Middle frontal gyrus (tissue), 1 donor: ENCODE measurements at regions not wholly inside any gene's neighbourhood (a gene's known extent, or its start where the extent isn't known, plus 50 kb on each side); places are given as distances from the start of the nearest gene placed in this dataset.
"Not testable (repeated sequence)": the region's sequence is repeated elsewhere in the genome, so short reads cannot be mapped to it uniquely, and the experiment has no call there.

ENCODE experiments used
- DNase-seq: peaks from one replicate; pipeline ENCODE4 v3.0.0-alpha.2; 2015; ENCODE audit warnings: low spot score; ENCODE audit errors: extremely low spot score

DNA sequence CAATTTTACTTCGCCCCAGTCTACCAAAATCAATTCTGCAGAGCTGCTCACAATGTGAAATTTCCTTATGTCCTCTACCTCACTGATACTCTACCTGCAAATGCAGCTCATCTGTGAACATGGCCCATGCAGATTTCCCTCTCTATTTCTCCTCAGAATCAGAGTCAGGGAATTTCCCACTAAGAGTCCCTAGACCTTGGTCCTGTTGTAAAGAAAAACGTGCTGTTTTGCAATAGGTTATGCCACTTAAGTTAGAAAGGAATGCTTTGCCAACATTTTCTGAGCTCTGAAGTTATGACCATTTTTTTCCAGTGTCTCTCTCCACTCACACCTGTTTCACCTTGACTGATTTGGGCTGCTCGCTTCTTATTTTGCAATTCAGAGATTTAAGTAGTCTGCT is 524.0 kb downstream of the TTLL7 start:
- not testable (repeated sequence) for DNase-seq

DNA sequence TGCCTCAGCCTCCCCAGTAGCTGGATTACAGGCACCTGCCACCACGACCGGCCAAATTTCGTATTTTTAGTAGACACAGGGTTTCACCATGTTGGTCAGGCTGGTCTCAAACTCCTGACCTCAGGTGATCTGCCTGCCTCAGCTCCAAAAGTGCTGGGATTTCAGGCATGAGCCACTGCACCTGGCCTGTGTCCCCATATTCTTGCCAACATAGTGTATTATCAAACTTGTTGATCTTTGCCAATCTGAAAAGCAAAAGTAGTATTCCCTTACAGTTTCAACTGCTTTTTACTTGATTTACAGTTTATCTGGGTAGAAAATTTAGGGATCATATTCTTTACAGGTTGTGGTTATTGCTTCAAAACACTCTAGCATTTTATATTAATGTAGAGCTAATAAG is 524.9 kb downstream of the TTLL7 start:
- not testable (repeated sequence) for DNase-seq

DNA sequence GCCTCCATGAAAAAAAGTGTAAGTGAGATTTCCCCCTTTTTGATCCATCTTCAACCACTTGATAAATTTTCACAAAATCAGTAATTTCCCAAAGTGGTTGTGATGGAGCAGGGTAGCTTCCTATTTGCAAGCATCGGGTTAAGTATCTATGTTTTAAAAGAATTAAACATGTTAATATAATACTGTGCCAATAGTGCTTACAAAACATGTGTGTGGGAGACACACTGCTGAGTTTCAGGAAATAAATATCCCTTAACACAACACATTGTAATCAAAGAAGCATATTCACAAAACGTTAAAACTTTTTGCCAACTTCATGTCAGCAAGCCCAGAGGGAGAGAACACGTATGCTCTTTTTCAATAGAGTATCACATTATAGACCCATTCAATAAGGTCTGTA is 526.9 kb downstream of the TTLL7 start:
- not testable (repeated sequence) for DNase-seq

DNA sequence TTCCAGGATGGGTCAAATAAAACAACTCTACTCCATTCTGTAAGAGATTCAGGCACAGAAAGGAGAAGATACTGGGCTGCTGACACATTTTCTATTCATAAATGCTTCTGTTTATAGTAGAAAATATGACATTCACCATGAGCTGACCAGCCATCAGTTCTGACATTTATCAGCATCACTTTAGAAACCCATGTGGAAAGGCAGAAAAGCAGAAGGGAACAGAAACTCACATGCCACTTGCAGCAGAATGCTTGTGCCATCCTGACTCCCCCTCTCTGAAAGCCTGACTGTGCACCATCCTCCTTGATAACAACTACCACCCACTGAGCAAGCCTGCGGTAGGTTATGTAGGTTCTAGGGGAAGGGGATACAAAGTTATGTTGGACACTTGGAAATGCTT is 527.7 kb downstream of the TTLL7 start:
- DNase-seq, result not testable (repeated sequence)

DNA sequence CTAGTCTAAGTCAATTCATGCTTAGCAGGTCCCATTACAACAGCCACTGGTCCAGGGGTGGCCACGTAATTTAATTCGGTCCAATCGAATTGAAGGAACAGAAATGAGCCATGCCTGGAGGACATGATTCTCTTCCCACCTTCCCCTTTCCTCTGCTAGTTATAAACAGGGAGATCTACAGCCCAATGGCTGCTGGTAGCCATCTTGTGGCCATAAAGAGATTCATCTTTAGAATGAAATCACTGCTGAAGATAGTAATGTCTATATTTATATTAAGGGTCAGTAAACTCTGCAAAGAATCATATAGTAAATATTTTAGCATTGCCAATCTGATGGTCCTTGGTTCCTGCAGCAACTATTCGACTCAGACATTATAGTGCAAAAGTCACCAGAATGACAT is 530.6 kb downstream of the TTLL7 start:
- DNase-seq, result not testable (repeated sequence)

DNA sequence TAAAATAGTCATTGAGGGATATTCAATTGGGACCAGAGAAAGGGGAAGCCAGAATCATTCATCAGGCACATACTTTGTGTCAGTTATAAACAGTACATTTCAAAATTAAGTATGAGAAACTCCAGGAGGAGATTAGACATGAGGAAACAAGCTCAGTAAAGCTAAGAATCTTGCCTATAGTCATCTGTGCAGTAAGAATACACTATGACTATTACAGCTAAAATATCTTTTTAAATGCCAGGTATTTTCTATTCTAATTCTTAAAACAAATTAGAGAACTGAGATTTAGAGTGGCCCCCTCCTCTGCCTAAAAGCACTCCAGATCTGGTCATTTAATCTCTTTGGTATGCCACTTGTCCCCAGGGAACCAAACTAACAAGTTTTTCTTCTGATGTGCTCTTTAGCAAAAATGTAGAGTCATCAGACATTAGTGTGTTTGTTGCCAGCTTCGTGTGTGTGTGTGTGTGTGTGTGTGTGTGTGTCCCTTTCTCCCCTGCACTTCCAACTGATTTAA is 541.1 kb downstream of the TTLL7 start:
- not testable (repeated sequence) for DNase-seq

DNA sequence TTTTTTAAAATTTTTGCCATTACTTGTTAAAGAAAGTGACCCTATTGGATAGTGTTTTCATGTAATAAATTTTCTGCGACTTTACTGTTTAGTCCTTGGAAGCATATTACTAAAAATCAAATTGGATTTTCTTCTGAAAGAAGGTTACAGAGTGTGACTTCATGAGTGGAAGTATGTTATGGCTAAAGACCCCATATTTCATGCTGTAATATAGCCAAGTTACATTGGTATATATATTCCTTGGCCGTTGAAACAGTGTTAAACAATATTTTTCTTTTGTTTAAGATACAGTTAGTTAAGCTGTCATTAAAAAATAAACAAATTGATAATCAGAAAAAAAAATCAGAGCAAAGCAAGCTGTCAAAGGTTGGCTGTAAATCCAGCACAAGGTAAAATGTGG is 541.7 kb downstream of the TTLL7 start:
- not testable (repeated sequence) for DNase-seq

DNA sequence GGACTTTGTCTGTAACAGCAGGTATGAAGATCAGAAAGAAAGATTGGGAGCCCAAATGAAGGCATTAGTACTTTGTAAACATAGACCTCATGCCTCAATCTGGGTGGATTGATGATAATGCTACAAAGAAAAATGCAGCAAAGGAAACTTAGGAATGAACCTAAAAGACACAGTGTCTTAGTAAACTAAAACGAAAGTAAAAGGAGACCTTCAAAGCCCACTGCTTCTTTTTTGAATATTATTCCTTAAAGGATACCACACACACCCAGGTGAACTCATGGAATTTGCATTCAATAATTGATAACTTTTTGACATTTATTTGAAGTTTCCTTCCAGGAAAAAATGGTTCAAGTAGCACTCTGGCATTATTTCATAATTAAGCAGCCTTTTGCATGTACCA is 543.2 kb downstream of the TTLL7 start:
- DNase-seq, result not testable (repeated sequence)

DNA sequence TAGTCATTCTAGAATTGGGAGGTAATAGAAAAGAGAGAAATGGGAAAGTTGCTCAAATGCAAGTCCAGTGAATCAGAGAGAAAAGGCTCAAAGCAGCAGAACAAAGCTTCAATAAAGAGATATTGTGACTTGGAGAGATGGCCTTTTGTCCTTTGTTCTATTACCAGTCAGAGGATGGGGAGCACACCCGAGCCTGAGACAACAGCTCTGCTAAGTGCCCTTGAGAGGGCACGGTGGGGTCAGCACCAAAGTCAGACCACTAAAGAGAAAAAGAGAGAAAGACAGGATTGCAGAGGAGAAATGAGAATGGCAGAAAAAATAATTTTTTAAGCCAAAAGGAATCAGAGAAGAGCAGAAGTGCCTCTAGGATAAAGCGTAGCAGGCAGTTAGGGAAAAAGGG is 553.1 kb downstream of the TTLL7 start:
- not testable (repeated sequence) for DNase-seq

DNA sequence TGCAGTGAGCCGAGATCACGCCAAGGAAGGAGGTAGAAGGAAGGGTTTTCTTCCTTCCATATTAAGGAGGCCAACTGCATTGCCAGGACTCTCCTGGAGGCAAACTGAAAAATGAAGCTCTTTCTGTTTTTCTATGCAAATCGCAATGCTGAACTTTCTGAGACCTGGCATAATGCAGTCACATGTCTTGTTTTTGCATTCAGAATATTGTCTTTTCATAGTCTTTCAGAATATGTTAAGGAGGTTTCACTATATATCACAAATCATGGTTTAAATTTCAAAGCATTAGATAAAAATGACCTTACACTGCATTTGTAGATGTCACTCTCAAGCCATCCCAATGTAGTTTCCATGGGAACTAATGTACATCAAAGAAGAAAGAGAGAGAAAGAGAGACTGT is 556.5 kb downstream of the TTLL7 start:
- not testable (repeated sequence) for DNase-seq

DNA sequence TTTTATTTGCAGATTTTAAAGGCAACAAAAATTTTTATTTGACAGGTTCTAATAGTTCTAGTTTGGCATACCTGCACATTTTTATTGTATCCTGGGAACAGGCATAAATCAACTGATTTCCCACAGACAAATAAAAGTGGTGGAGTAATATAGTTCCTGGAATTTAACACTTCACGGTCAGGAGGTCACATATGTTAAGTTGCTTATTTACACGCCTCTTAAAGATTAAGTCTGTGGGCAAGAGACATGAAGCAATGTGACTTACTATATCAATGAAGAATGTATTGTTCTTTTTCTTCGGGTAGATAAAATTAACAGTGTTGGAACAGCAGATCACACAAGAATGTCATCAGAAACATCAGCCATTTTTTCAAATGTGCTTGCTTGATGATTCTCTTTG is 558.3 kb downstream of the TTLL7 start:
- not testable (repeated sequence) for DNase-seq

DNA sequence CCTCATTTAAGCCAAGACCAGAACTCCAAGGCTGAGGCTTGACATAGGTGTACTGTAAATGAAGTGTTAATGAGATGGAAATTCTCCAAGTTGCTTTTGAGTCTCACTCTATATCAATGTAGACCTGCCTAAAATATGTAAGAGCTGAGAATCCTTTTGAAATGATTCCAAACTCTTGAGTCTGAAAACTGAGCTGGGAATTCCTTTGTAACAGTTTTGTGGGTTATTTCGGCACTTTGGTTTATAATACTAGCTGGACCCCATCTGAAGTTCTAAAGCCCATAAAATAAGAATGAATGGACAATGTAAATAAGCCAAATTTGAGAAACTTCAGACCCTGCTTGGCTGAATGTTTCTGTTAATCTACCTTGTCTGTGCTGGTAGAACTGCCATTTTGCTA is 558.9 kb downstream of the TTLL7 start:
- not testable (repeated sequence) for DNase-seq

DNA sequence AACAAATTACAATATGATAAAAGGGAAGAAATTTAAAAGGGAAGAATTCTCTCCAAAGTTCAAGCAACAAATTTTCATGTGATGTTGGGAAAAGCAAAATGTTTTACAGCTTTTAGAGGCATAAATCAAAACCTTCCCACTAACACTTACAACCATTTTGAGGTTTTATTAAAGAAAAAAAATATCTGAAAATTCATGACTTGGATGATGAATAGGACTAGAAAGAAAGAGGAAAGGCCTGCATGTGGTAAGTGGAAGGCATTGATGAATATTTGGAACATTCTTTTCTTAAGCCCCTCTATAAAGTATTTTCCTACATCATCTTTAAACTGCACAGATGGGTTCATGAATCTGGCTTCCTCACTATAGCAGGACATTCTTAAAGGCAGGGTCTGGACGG is 560.6 kb downstream of the TTLL7 start:
- DNase-seq, result not testable (repeated sequence)

DNA sequence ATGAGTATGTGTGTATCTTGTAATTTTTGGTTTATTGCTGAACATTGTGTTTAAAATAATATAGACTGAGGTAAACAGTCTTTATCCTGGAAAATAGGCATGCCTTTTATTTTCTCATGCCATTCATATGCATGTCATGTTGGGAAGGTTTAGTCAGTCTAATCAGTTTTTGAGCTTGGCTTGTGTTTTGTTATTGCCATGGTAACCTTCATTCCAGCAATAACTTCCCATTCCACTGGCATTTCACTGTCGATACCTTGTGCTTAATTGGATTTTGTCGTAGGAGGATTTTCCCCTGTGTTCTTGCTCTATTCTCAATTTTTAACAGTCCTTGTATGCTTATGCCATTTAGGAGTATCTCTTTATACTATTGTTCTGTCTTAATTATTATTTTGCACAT is 563.6 kb downstream of the TTLL7 start:
- DNase-seq, result not testable (repeated sequence)

DNA sequence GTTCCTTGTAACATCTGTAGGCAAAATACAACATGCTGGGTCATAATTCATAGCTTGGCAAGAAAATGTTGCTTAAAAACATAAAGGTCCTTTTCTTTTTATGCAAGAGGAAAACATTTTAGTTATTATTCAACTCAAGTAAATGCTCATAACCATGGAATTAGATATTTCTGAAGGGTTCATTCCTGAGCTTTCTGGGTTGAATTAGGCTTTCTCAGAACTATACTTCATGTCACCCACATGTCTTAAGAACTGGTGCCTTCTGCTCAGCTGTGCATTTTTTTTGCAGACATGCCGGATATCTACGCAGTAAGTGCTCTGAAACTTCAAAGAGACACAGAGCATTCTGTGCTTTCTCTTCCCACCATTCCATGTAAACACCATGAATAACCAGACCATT is 571.4 kb downstream of the TTLL7 start:
- DNase-seq, result not testable (repeated sequence)

DNA sequence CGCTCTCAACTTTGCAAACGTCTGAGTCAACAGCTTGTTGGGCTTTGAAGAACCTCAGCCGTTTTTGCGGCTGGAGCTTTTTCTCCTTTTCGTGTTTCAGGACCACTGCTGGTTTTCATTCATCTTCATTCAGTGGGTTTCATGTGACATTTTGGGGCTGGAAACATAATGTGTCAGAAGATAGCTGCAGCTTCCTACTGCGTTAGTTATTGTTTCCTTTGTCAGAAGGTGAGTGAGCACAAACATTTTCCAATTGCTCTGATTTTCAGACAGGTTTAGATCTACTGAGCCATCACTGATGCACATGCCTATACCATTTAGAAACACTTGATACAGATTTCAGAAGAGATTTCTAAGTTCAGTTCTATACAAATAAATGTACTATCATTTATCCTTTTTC is 575.5 kb downstream of the TTLL7 start:
- not testable (repeated sequence) for DNase-seq

DNA sequence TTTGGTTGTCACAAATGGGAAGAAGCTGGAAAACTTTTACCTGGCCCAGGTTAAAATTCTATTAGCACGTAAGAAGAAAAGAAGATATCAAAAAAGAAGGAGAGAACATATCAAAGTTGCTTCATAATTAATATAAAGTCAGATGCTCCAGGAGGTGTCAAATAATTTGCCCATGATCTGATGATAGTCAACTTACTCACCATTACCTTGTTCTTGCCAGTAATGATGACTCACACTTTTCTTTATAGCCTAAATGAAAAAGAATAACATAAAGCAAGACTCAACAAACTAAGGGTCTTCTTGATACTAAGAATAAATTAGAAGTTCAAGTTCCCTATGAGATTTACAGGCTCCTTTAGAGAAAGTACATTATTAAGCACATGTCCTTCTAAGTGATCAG is 580.4 kb downstream of the TTLL7 start:
- DNase-seq, result no peak

DNA sequence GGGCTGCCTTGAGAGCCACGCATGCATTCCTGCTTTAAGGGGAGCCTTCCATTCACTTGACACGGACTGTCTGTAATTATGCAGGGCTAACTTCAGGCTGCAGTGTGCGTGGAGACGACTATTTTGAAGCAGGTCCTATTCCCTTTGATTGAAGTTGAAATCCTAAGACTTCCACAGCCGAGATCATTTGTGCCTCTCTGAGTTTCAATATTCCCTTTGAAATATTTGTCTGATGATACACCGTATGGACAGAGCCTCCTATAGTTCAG is 585.2 kb downstream of the TTLL7 start:
- not testable (repeated sequence) for DNase-seq

DNA sequence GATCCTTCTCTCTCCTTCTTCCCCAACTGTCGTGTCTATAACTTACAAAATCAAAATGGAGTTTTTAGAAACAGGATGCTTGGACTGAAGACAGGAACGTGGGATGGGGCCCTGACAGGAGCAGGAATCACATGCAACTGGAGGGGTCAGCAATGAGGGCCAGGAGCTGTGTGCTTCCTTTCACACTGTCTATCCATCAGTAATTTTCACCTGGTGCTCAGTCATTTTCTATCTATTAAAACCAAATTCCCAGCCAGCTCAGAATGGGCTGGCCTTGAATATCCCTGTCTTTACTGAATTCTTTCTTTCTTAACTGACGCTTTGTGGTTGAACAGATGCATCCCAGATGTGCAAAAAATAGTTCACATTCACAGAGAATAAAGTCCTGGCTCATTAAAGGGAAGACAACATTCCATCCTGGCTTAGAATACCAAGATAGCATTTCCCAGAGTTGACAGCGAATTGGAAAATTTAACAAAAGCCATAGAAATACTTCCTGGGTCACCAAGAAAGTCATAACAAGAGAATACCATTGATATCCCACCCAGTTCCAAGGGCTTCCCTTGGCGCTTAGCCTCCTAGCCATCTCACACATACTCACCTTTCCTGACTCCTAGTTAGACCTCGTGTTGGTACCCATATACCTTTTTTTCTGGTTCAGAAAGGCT is 588.1 kb downstream of the TTLL7 start:
- DNase-seq, result not testable (repeated sequence)

DNA sequence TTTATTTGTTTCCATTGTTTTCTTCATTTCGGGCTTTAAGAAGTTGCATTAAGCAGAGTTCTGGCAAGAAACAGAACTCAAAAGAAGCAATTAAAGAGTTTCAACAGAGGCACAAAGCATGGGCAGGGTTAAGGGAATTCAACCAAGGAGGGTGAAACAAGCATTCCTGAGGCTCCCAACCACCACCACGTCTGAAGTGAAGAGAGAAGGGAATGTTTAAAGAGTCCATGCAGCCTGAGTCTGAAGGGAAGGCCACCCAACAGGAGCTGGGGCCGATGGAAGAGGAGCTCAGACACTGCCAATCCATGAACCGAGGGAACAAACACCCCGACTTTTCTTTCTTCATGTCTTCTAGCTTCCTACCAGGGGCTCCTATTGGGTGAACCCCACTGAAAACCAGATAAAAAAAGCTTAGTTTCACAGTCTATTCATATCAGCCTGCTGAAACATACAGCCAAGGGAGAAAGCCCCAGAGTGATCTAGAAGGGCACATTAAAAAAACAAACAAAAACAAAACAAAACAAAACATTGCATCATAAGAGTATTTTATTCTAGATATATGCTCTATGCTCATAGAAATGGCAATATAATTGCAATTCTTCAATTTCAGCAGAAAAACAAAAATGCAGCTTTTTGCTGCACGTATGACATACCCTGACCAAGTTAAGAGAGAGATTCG is 592.1 kb downstream of the TTLL7 start:
- not testable (repeated sequence) for DNase-seq

DNA sequence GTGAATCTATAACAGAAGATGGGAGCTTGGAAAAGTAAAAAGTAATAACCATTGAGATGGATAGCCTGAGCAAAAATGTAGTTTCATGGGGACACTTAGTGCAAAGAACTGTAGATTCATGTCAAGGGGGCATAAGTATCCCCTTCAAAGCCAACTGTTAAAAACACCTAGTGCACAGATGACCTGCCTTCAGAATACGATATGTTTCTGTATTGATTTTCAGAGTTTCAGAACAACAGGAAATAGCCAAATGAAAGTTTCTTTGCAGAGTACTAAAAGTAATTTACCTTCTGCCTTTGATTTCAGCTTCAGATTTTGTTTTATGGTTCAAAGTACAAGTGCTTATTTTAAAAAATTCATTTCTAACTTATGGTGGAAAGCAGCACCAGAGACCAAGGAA is 593.1 kb downstream of the TTLL7 start:
- DNase-seq, result not testable (repeated sequence)

DNA sequence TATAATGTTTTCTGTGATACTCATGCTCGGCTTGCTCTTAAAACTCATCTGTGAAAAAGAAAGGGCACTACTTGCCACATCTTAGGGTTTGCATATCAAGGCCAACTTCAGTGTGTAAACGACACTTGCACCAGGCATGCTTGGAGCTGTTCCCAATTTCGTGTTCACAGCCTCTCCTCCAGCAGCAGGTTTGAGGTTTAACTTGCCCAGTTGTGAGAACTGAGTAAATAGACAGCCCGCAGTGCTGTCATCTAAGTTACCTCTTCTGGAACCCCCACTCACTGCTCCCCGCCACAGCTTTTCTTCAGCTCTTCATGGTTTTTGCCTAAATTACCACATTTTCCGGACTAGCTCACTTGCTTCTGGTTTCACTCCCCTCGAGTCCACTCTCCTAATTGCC is 595.4 kb downstream of the TTLL7 start:
- DNase-seq, result not testable (repeated sequence)

DNA sequence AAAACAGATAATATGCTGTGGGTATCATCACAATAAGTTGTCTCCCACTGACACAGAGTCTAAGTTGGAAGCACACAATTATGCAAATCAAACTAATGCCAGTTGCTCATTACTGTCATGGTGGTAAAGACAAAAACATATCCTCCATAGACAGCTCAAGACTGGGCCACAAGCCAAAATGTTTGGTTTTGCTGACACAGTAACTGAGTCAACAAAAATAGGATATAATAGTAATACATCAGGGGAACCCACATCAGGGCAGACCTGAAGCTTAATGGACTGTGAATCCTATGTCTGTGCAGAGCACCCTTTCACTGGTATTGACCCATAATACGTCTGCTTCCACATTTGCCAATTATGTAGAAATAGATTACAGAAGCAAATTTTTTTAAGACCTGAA is 597.8 kb downstream of the TTLL7 start:
- not testable (repeated sequence) for DNase-seq
